Ovary (tissue), 7 donors: ENCODE measurements at regions not wholly inside any gene's neighbourhood (a gene's known extent, or its start where the extent isn't known, plus 50 kb on each side); places are given as distances from the start of the nearest gene placed in this dataset.

ENCODE experiments used
- DNase-seq, 5 donors: peaks; one replicate each; pipeline ENCODE4 v3.0.0-alpha.2; 2019 to 2020
- H3K27ac ChIP-seq, 2 donors: fragments of 200-600 bp; one replicate each; pipeline versions ENCODE4 v1.5.1 to v1.8.0; 2019 to 2022
- H3K27me3 ChIP-seq: fragments of 200-600 bp; one replicate; pipeline ENCODE4 v1.8.0; 2022
- H3K36me3 ChIP-seq: fragments of 200-600 bp; sonication (generic); one replicate; pipeline ENCODE4 v1.5.1; 2019
- H3K4me1 ChIP-seq: one replicate; pipeline ENCODE4 v1.8.1; 2013; ENCODE audit warnings: mild to moderate bottlenecking, moderate library complexity; ENCODE audit not compliant: insufficient read depth
- H3K4me3 ChIP-seq: fragments of 200-600 bp; sonication (generic); one replicate; pipeline ENCODE4 v1.5.1; 2017
- H3K9me3 ChIP-seq, 2 donors: fragments of 200-600 bp in 1 of 2; sonication (generic) in 1 of 2; one replicate each; pipeline versions ENCODE4 v1.5.1 to v1.8.1; 2013 to 2019; ENCODE audit warnings: mild to moderate bottlenecking in 1 of 2, moderate library complexity in 1 of 2
- CTCF ChIP-seq, 3 donors: fragments of 450-650 bp in 2 of 3; fragments of 200-600 bp in 1 of 3; IDR thresholded peaks; one replicate each; pipeline versions ENCODE4 v1.5.1 to v1.8.0; 2016 to 2022; ENCODE audit warnings: antibody characterized with exemption in 3 of 3, mild to moderate bottlenecking in 1 of 3
- EP300 ChIP-seq: sonication (generic); formaldehyde crosslinking; IDR thresholded peaks from one replicate; pipeline ENCODE4 v1.6.1; 2017; ENCODE audit warnings: antibody characterized with exemption
- POLR2A ChIP-seq: fragments of 450-650 bp; IDR thresholded peaks from one replicate; pipeline ENCODE4 v1.6.1; 2017; ENCODE audit warnings: antibody characterized with exemption, mild to moderate bottlenecking, moderate library complexity
- WGBS, 3 donors: extraction: QIAGEN DNeasy Blood & Tissue Kit in 1 of 3; methylation state at CpG; one replicate each; pipeline versions ENCODE4 v1.1.5 to v1.1.7; 2013 to 2017; 5-methylcytosine and 5-hydroxymethylcytosine counted together
- intact Hi-C, 4 donors: fragments of 100-400 bp; cut with DNase I; formaldehyde crosslinking; loops; one replicate each; pipeline versions ENCODE4 v1.11.0 to v1.15.1; 2022 to 2023
- donor health status: DM: no; HTN: no; CAD: no; lungs with moderate emphysema.
- donor health status: DM: no; HTN: no; CAD: no.
- donor health status: Bipolar disorder and iron deficiency.
- donor health status: DM: no; HTN: no; CAD: no.
- donor health status: DM: yes; HTN: yes; CAD: no.

- DNase-seq, result no peak
- 76 to 88% (median 84%) methylated on average over 5 of the region's 5 CpGs for WGBS, 3 donors
- TF ChIP-seq POLR2A, result no peak
- no peak for TF ChIP-seq EP300
- no peak for TF ChIP-seq CTCF (IDR thresholded peaks at IDR 0.05)
Observed at GRCh38 chr11:28417601-28418323, 309.6 kb downstream of the METTL15 start.

GRCh38 chr11:28412029-28412428 lies 303.8 kb downstream of the METTL15 start:
- no peak for DNase-seq
- Histone ChIP-seq H3K4me3 (no peak overlapping the region), H3K27ac (no peak overlapping the region), H3K27me3 (no peaks in the 10 kb centered on the region), H3K36me3 (no peaks in the 10 kb centered on the region), H3K4me1 (no peaks in the 10 kb centered on the region), H3K9me3 (no peaks in the 10 kb centered on the region)
- TF ChIP-seq EP300 (no peak), CTCF (IDR thresholded peaks at IDR 0.05) (no peak), POLR2A (no peak)
- intact Hi-C loops, result no loop called here

More at GRCh38 chr11:28417601-28418323, 309.6 kb downstream of the METTL15 start:
- no peak overlapping the region for H3K27ac ChIP-seq
- H3K36me3 ChIP-seq, result no peaks in the 10 kb centered on the region
- no peaks in the 10 kb centered on the region for H3K27me3 ChIP-seq
- intact Hi-C loops, result no loop called here
- no peak overlapping the region for H3K4me3 ChIP-seq
- no peaks in the 10 kb centered on the region for H3K4me1 ChIP-seq
- no peaks in the 10 kb centered on the region for H3K9me3 ChIP-seq

GRCh38 chr11:28401446-28401845 lies 293.3 kb downstream of the METTL15 start:
- DNase-seq, result no peak
- TF ChIP-seq EP300 (no peak), CTCF (IDR thresholded peaks at IDR 0.05) (no peak), POLR2A (no peak)
- Histone ChIP-seq H3K36me3 (no peaks in the 10 kb centered on the region), H3K4me1 (no peaks in the 10 kb centered on the region), H3K4me3 (no peak overlapping the region), H3K9me3 (no peaks in the 10 kb centered on the region), H3K27me3 (no peaks in the 10 kb centered on the region), H3K27ac (no peak overlapping the region)
- intact Hi-C loops, result no loop called here
- 86 to 91% (median 87%) methylated on average over 3 of the region's 3 CpGs for WGBS, 3 donors

GRCh38 chr11:28400331-28401100 lies 292.3 kb downstream of the METTL15 start:
- no peak overlapping the region for H3K27ac ChIP-seq
- H3K36me3 ChIP-seq, result no peaks in the 10 kb centered on the region
- no peak for DNase-seq
- WGBS, 3 donors, result 73 to 78% (median 76%) methylated on average over 4 of the region's 4 CpGs
- no peaks in the 10 kb centered on the region for H3K4me1 ChIP-seq
- H3K9me3 ChIP-seq, result no peaks in the 10 kb centered on the region
- H3K27me3 ChIP-seq, result no peaks in the 10 kb centered on the region
- no peak overlapping the region for H3K4me3 ChIP-seq
- TF ChIP-seq EP300, result no peak
- intact Hi-C loops, result no loop called here

- DNase-seq, result no peak
- H3K27ac ChIP-seq, result no peak overlapping the region
- intact Hi-C loops, result no loop called here
- no peaks in the 10 kb centered on the region for H3K4me1 ChIP-seq
- no peak overlapping the region for H3K4me3 ChIP-seq
- no peaks in the 10 kb centered on the region for H3K27me3 ChIP-seq
- TF ChIP-seq EP300 (no peak), CTCF (IDR thresholded peaks at IDR 0.05) (no peak), POLR2A (no peak)
- no peaks in the 10 kb centered on the region for H3K9me3 ChIP-seq
- H3K36me3 ChIP-seq, result no peaks in the 10 kb centered on the region
- WGBS, 3 donors, result 53 to 77% (median 63%) methylated on average over 5 of the region's 5 CpGs
Observed at GRCh38 chr11:28393348-28393747, 285.2 kb downstream of the METTL15 start.
